DND-41 (cell line): ENCODE measurements at regions not wholly inside any gene's neighbourhood (a gene's known extent, or its start where the extent isn't known, plus 50 kb on each side); places are given as distances from the start of the nearest gene placed in this dataset.

Experiments used
- ATAC-seq: fragments of 200-7000 bp; cut with Tn5 transposase; 3 replicates; pipeline ENCODE4 v1.9.1; 2021; ENCODE audit warnings: low read depth; ENCODE audit not compliant: insufficient read depth
- DNase-seq: peaks from one replicate; pipeline ENCODE4 v3.0.0-alpha.2; 2020
- H2AFZ ChIP-seq: 2 replicates; pipeline ENCODE4 v1.6.0; 2012; ENCODE audit warnings: low read depth, low read length
- H3K27ac ChIP-seq: 2 replicates; pipeline ENCODE4 v1.5.1; 2012; ENCODE audit warnings: low read length, inconsistent platforms
- H3K27me3 ChIP-seq: fragments of 200-600 bp; sonication (generic); 2 replicates; pipeline ENCODE4 v1.6.0; 2012; ENCODE audit warnings: low read length, mild to moderate bottlenecking, inconsistent platforms; ENCODE audit not compliant: insufficient read depth, poor library complexity
- H3K36me3 ChIP-seq: 2 replicates; pipeline ENCODE4 v1.5.1; 2012; ENCODE audit warnings: low read length, inconsistent platforms; ENCODE audit not compliant: insufficient read depth
- H3K4me1 ChIP-seq: 2 replicates; pipeline ENCODE4 v1.5.1; 2012; ENCODE audit warnings: mild to moderate bottlenecking, low read length; ENCODE audit not compliant: insufficient read depth
- H3K4me2 ChIP-seq: 2 replicates; pipeline ENCODE4 v1.6.0; 2012; ENCODE audit warnings: mild to moderate bottlenecking, moderate library complexity, low read length, inconsistent platforms; ENCODE audit not compliant: insufficient read depth
- H3K4me3 ChIP-seq, 2 experiments: fragments of 200-600 bp in 1 of 2; shearing (Covaris generic) in 1 of 2; 2 replicates each; pipeline ENCODE4 v1.5.1; 2012 to 2016; ENCODE audit warnings: inconsistent platforms in 2 of 2, low read length in 2 of 2, mild to moderate bottlenecking in 2 of 2, low read depth in 1 of 2, moderate library complexity in 1 of 2
- H3K79me2 ChIP-seq: 2 replicates; pipeline ENCODE4 v1.6.0; 2012; ENCODE audit warnings: low read length, inconsistent platforms; ENCODE audit not compliant: insufficient read depth
- H3K9ac ChIP-seq: 2 replicates; pipeline ENCODE4 v1.6.0; 2012; ENCODE audit warnings: low read depth, mild to moderate bottlenecking, inconsistent platforms, low read length, moderate library complexity
- H3K9me3 ChIP-seq: 2 replicates; pipeline ENCODE4 v1.5.1; 2012; ENCODE audit warnings: low read length, moderate library complexity, mild to moderate bottlenecking, inconsistent platforms; ENCODE audit not compliant: insufficient read depth, severe bottlenecking
- H4K20me1 ChIP-seq: 2 replicates; pipeline ENCODE4 v1.6.0; 2012; ENCODE audit warnings: low read length; ENCODE audit not compliant: insufficient read depth
- CTCF ChIP-seq: IDR thresholded peaks from 2 replicates; pipeline ENCODE4 v1.5.1; 2012; ENCODE audit warnings: borderline replicate concordance, low read length, moderate library complexity, mild to moderate bottlenecking; ENCODE audit not compliant: poor library complexity, severe bottlenecking; ENCODE audit errors: extremely low read depth
- EZH2 ChIP-seq: IDR thresholded peaks from 3 replicates; pipeline ENCODE4 v1.6.1; 2012; ENCODE audit warnings: borderline replicate concordance, low read depth, mild to moderate bottlenecking, moderate library complexity, low read length, inconsistent platforms; ENCODE audit not compliant: severe bottlenecking

GRCh38 chr5:118303296-118303695 is 685.1 kb downstream of the DTWD2 start:
- Histone ChIP-seq H3K4me2 (no peak overlapping the region), H3K27ac (no peak overlapping the region), H3K79me2 (no peaks in the 10 kb centered on the region), H4K20me1 (no peaks in the 10 kb centered on the region), H2AFZ (no peak overlapping the region), H3K9ac (no peak overlapping the region), H3K4me1 (no peaks in the 10 kb centered on the region), H3K27me3 (no peaks in the 10 kb centered on the region), H3K36me3 (no peaks in the 10 kb centered on the region), H3K4me3 (no peak overlapping the region), H3K9me3 (no peaks in the 10 kb centered on the region)
- TF ChIP-seq CTCF (no peak), EZH2 (no peak)
- ATAC-seq: no peak
- no peak for DNase-seq

GRCh38 chr5:118302786-118303185 is 685.6 kb downstream of the DTWD2 start:
- H3K27ac ChIP-seq: no peak overlapping the region
- no peaks in the 10 kb centered on the region for H3K4me1 ChIP-seq
- DNase-seq (no peak), ATAC-seq (no peak)
- no peak overlapping the region for H2AFZ ChIP-seq
- H3K9ac ChIP-seq: no peak overlapping the region
- no peaks in the 10 kb centered on the region for H4K20me1 ChIP-seq
- H3K27me3 ChIP-seq: no peaks in the 10 kb centered on the region
- no peaks in the 10 kb centered on the region for H3K9me3 ChIP-seq
- H3K4me2 ChIP-seq: no peak overlapping the region
- H3K4me3 ChIP-seq: no peak overlapping the region
- H3K36me3 ChIP-seq: no peaks in the 10 kb centered on the region
- no peak for TF ChIP-seq CTCF
- no peak for TF ChIP-seq EZH2
- H3K79me2 ChIP-seq: no peaks in the 10 kb centered on the region

- Histone ChIP-seq H3K4me3 (no peak overlapping the region), H3K79me2 (no peaks in the 10 kb centered on the region), H3K9ac (no peak overlapping the region), H4K20me1 (no peaks in the 10 kb centered on the region), H3K27me3 (no peaks in the 10 kb centered on the region), H3K36me3 (no peaks in the 10 kb centered on the region), H2AFZ (no peak overlapping the region), H3K27ac (no peak overlapping the region), H3K4me1 (no peaks in the 10 kb centered on the region), H3K4me2 (no peak overlapping the region), H3K9me3 (no peaks in the 10 kb centered on the region)
- DNase-seq (no peak), ATAC-seq (no peak)
- TF ChIP-seq CTCF (no peak), EZH2 (no peak)
Measured at GRCh38 chr5:118301696-118302095, 686.7 kb downstream of the DTWD2 start.

- no peaks in the 10 kb centered on the region for H3K27me3 ChIP-seq
- H3K79me2 ChIP-seq: no peaks in the 10 kb centered on the region
- no peaks in the 10 kb centered on the region for H3K4me1 ChIP-seq
- H3K27ac ChIP-seq: no peak overlapping the region
- TF ChIP-seq EZH2 (no peak), CTCF (no peak)
- no peak overlapping the region for H3K9ac ChIP-seq
- no peak for ATAC-seq
- no peak overlapping the region for H3K4me2 ChIP-seq
- H3K9me3 ChIP-seq: no peaks in the 10 kb centered on the region
- no peak overlapping the region for H2AFZ ChIP-seq
- H4K20me1 ChIP-seq: no peaks in the 10 kb centered on the region
- H3K4me3 ChIP-seq: no peak overlapping the region
- H3K36me3 ChIP-seq: no peaks in the 10 kb centered on the region
- DNase-seq: no peak
Measured at GRCh38 chr5:118295045-118295444, 693.3 kb downstream of the DTWD2 start.
